ENCODE measurements at regions not wholly inside any gene's neighbourhood (a gene's known extent, or its start where the extent isn't known, plus 50 kb on each side); places are given as distances from the start of the nearest gene placed in this dataset.

DNA sequence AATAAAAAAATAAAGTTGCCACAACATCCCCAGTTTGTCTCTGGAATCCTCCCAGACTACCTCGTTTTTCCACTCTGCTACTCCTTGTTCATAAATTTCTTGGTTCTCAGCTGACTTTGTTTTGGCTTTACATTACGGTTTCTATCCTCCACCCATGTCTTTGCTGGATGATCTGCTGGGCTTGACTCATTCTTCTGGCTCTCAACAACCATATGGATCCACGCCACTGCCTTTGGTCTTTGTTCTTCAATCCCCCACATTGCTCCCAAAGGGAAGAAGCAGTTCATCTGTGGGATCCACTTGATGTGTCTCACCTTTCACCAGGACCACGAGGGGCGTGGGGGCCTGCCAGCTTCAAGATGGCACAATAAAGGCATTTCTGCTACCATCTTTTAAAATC, 67.1 kb upstream of the NBL1 start:
- Histone ChIP-seq H3K4me3 (no peak overlapping the region), H3K4me2 (ENCODE audit: control insufficient read depth, insufficient read depth) (no peak overlapping the region), H4K20me1 (ENCODE audit: control insufficient read depth, insufficient read depth) (no peaks in the 10 kb centered on the region), H3K27me3 (replicated peaks in 1 of 2; ENCODE audit: control insufficient read depth in 2 of 2, insufficient read depth in 2 of 2, low read length in 1 of 2) (no peaks in the 10 kb centered on the region), H2AFZ (ENCODE audit: control insufficient read depth, low read depth, low read length) (no peak overlapping the region), H3K79me2 (ENCODE audit: control insufficient read depth, insufficient read depth, low read length) (no peaks in the 10 kb centered on the region), H3K9me3 (replicated peaks; ENCODE audit: control insufficient read depth, insufficient read depth, low read length) (no peaks in the 10 kb centered on the region; the same call in 2 of the 3 replicates), H3K36me3 (ENCODE audit: control insufficient read depth in 2 of 2, insufficient read depth in 2 of 2, low read length in 1 of 2) (no peaks in the 10 kb centered on the region), H3K27ac (ENCODE audit: control insufficient read depth, insufficient read depth) (no peak overlapping the region), H3K9ac (ENCODE audit: control insufficient read depth, insufficient read depth, low read length) (no peak overlapping the region), H3K4me1 (ENCODE audit: control insufficient read depth, insufficient read depth, low read length) (no peaks in the 10 kb centered on the region)
- DNase-seq (ENCODE audit: low read depth, low spot score) (no peak), ATAC-seq (no peak), FAIRE-seq (no peak)
- TF ChIP-seq, protein P1, sequence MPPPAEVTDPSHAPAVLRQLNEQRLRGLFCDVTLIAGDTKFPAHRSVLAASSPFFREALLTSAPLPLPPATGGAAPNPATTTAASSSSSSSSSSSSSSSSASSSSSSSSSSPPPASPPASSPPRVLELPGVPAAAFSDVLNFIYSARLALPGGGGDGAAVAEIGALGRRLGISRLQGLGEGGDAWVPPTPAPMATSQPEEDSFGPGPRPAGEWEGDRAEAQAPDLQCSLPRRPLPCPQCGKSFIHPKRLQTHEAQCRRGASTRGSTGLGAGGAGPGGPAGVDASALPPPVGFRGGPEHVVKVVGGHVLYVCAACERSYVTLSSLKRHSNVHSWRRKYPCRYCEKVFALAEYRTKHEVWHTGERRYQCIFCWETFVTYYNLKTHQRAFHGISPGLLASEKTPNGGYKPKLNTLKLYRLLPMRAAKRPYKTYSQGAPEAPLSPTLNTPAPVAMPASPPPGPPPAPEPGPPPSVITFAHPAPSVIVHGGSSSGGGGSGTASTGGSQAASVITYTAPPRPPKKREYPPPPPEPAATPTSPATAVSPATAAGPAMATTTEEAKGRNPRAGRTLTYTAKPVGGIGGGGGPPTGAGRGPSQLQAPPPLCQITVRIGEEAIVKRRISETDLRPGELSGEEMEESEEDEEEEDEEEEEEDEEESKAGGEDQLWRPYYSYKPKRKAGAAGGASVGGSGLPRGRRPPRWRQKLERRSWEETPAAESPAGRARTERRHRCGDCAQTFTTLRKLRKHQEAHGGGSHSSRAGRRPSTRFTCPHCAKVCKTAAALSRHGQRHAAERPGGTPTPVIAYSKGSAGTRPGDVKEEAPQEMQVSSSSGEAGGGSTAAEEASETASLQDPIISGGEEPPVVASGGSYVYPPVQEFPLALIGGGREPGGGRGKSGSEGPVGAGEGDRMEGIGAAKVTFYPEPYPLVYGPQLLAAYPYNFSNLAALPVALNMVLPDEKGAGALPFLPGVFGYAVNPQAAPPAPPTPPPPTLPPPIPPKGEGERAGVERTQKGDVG (CRISPR knock-in tag; IDR thresholded peaks at IDR 0.05), result no peak
- TF ChIP-seq POLR2A (IDR thresholded peaks at IDR 0.05; ENCODE audit: low read depth, low read length) (no peak), TARDBP (IDR thresholded peaks at IDR 0.05; ENCODE audit: borderline replicate concordance) (no peak), ASH2L (IDR thresholded peaks at IDR 0.05; ENCODE audit: borderline replicate concordance, low read depth) (no peak), IKZF2 (IDR thresholded peaks at IDR 0.05) (no peak), CEBPB (IDR thresholded peaks at IDR 0.05; ENCODE audit: borderline replicate concordance in 1 of 2, low read depth in 2 of 2, low read length in 2 of 2) (no peak), POLR2AphosphoS5 (IDR thresholded peaks at IDR 0.05; ENCODE audit: low read length) (no peak)
- TF ChIP-seq, protein P2, sequence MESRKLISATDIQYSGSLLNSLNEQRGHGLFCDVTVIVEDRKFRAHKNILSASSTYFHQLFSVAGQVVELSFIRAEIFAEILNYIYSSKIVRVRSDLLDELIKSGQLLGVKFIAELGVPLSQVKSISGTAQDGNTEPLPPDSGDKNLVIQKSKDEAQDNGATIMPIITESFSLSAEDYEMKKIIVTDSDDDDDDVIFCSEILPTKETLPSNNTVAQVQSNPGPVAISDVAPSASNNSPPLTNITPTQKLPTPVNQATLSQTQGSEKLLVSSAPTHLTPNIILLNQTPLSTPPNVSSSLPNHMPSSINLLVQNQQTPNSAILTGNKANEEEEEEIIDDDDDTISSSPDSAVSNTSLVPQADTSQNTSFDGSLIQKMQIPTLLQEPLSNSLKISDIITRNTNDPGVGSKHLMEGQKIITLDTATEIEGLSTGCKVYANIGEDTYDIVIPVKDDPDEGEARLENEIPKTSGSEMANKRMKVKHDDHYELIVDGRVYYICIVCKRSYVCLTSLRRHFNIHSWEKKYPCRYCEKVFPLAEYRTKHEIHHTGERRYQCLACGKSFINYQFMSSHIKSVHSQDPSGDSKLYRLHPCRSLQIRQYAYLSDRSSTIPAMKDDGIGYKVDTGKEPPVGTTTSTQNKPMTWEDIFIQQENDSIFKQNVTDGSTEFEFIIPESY (IDR thresholded peaks at IDR 0.05), result no peak
- TF ChIP-seq, protein P3, sequence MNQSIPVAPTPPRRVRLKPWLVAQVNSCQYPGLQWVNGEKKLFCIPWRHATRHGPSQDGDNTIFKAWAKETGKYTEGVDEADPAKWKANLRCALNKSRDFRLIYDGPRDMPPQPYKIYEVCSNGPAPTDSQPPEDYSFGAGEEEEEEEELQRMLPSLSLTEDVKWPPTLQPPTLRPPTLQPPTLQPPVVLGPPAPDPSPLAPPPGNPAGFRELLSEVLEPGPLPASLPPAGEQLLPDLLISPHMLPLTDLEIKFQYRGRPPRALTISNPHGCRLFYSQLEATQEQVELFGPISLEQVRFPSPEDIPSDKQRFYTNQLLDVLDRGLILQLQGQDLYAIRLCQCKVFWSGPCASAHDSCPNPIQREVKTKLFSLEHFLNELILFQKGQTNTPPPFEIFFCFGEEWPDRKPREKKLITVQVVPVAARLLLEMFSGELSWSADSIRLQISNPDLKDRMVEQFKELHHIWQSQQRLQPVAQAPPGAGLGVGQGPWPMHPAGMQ (IDR thresholded peaks at IDR 0.05; ENCODE audit: borderline replicate concordance), result no peak
- TF ChIP-seq, protein P4, sequence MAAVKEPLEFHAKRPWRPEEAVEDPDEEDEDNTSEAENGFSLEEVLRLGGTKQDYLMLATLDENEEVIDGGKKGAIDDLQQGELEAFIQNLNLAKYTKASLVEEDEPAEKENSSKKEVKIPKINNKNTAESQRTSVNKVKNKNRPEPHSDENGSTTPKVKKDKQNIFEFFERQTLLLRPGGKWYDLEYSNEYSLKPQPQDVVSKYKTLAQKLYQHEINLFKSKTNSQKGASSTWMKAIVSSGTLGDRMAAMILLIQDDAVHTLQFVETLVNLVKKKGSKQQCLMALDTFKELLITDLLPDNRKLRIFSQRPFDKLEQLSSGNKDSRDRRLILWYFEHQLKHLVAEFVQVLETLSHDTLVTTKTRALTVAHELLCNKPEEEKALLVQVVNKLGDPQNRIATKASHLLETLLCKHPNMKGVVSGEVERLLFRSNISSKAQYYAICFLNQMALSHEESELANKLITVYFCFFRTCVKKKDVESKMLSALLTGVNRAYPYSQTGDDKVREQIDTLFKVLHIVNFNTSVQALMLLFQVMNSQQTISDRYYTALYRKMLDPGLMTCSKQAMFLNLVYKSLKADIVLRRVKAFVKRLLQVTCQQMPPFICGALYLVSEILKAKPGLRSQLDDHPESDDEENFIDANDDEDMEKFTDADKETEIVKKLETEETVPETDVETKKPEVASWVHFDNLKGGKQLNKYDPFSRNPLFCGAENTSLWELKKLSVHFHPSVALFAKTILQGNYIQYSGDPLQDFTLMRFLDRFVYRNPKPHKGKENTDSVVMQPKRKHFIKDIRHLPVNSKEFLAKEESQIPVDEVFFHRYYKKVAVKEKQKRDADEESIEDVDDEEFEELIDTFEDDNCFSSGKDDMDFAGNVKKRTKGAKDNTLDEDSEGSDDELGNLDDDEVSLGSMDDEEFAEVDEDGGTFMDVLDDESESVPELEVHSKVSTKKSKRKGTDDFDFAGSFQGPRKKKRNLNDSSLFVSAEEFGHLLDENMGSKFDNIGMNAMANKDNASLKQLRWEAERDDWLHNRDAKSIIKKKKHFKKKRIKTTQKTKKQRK (IDR thresholded peaks at IDR 0.05; ENCODE audit: low read depth, low read length), result no peak
- in situ Hi-C loops (cut with MboI), result no loop called here
- CTCF ChIA-PET, result no interaction called here
- BruUV-seq (replicated peaks), result no TSS peak
- SMC1A ChIA-PET (ENCODE audit: uncharacterized antibody, unreplicated experiment), result no interaction called here
- POLR2A ChIA-PET, result no interaction called here
- intact Hi-C loops (cut with micrococcal nuclease; ENCODE audit: unreplicated experiment), result no loop called here
- 19% methylated on average over 5 of the region's 5 CpGs for WGBS (ENCODE audit: insufficient coverage, insufficient replicate concordance, low lambda C conversion rate, missing lambda C conversion rate)
- RAD21 ChIA-PET (ENCODE audit: unreplicated experiment), result no interaction called here

Data from GM12878 (cell line).